NCI-H2081 (cell line): ENCODE measurements at regions not wholly inside any gene's neighbourhood (a gene's known extent, or its start where the extent isn't known, plus 50 kb on each side); places are given as distances from the start of the nearest gene placed in this dataset.

ENCODE experiments used
- DNase-seq, 2 experiments: peaks; one replicate each; lab custom pipeline; 2025; lab: John Stamatoyannopoulos, UW

DNA sequence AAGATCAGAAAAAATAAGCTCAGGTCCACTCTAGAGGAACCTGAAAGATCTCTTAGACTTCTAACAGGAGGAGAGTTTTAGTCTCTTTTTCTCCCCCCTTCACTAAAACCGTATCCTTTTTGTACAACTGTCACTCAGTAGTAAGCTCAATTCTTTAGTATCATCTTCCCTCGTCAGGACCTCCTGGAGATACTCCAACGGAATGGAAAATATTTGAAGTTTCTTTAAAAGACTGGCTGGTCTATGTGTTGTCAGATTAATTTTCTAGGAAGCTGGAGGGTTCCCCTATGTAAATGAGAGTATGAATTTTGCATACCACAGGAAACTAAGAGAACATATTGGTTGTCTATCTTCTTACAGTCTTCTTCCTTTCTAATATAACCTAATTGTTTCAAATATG lies 747.7 kb upstream of the CBLB start:
- DNase-seq, result no peak

DNA sequence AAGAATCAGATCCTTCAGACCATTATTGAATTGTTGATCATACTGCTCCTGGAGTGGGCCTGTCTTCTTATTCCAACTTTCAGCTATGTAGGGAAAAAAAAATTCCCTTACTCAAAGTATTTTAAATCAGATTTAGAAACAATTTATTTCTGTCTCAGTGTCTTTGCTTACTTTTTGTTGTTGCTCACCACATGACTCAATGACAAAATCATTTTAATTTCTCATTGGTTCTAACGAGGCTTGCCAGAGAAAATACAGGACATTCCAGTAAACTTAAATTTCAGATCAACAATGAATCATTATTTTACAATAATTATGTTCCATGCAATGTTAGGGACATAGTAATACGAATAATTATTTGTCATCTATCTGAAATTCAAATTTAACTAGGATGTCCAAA lies 748.5 kb upstream of the CBLB start:
- no peak for DNase-seq

DNA sequence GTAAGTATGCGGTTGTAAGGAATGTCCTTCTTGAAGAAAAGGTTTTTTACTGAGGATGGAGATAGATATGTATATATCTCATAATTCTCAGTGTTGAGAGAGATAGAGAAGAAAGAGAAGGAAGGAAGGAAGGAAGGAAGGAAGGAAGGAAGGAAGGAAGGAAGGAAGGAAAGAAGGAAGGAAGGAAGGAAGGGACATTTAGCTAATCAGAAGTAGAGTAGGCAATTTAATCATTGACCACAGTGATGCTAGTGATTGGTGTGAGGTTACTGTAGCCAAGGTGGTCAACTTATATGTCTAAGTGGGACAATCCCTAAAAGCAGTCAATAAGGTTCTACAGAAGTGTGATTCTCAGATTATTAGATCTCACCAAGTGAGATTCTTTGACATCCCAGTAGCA lies 751.8 kb upstream of the CBLB start:
- no peak for DNase-seq

DNA sequence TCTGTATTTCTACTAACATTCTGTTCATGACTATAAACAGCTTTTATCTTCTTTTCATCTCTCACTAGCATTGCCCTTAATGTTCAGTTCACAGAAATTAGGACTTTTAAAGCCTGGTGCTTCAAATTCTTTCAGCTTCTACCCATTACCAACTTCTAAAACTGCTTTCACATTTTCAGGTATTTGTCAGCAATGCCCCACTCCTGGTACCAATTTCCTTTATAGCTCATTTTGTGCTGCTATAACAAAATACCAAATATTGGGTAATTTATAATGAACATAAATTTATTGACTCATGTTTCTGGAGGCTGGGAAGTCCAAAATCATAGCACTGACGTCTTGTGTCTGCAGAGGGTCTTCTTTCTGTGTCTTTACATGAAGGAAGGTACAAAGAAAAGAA lies 753.1 kb upstream of the CCDC54 start:
- DNase-seq, result no peak

DNA sequence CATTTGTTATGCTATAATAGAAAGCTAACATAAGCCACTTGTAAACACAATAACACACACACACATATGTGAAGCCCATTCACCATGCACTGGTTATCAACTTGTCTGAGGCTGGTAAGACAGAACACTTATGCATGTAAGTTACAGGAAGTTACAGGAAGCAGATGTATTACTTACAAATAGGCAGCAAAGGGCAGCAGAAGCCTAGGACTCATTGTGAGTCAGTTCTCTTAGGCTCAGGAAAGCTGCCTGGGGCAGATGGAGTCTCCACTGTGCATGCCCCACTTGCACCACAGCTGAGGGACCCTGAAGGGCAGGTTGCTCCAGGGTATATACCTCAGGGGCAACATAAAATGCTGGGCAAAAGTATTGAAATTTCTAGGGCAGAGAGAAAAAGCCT lies 748.8 kb upstream of the CCDC54 start:
- DNase-seq, result no peak

DNA sequence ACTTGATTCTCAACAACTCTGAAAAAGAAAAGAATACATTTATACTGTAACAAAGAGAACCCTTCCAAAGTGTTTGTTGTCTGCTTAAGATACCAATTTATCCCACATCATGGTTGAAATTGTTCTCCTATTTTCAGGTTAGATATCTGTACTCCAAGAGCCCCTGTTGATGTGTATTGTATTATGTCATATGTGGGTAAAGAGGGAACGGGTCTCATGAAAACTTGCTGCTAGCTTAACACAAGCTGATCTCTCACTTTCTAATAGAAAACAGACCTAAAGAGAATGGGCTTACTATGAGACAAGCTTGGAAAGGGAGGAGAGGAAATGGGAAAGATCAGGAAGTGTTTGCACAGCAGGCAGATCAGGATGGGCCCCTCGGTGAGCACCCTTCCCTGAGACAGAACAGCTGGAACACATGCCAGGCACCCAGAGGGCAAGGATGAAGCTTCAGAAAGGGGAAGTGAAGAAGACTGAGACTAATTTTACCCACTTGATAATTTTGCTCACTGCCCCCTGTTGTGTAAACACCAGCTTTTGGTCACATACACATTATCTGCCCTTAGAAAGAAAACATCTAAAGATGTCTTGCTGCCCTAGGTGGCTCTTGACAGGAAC lies 747.9 kb upstream of the CCDC54 start:
- DNase-seq, result no peak

DNA sequence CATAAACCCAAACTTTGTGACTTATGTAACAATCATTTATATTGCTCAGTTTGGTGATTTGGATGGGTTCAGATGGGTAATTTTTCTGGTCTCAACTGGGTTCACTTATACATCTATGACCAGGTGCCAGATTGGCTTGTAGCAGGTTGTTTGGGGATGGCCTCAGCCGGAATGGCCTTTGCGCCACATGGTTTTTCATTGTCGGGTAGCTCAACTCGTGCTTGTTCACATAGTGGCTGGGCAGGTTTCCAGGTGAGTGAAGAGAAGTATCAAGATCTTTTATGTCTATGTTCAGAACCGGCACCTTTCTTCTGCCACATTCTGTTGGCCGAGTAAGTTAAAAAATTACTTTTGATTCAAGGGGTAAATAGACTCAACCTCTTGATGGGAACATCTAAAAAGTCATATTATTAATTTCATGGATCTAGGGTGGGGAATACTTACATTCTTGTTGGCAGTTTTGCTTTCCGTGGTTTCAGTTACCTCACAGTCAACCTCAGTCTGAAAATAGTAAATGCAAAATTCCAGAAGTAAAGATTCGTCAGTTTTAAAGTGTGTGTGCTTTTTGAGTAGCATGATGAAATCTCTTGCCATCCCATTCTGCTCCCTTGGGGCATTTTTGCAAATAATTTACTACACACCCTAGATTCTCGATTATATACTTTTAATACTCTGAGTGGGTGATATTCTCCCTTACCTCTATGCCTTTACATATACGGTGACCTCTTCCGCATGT lies 745.7 kb upstream of the CCDC54 start:
- DNase-seq, result no peak

DNA sequence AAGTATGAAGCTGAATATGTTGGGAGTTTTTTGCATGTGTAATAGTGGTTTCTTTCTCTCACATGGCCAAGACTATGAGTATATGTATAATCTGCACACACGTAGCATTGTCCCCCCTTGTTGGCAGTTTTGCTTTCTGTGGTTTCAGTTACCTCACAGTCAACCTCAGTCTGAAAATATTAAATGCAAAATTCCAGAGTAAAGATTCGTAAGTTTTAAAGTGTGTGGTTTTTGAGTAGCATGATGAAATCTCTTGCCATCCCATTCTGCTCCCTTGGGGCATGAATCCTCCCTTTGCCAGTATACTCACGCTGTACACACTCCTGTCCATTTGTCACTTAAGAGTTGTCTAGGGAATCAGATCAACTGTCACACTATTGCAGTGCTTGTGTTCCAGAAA lies 742.0 kb upstream of the CCDC54 start:
- no peak for DNase-seq

DNA sequence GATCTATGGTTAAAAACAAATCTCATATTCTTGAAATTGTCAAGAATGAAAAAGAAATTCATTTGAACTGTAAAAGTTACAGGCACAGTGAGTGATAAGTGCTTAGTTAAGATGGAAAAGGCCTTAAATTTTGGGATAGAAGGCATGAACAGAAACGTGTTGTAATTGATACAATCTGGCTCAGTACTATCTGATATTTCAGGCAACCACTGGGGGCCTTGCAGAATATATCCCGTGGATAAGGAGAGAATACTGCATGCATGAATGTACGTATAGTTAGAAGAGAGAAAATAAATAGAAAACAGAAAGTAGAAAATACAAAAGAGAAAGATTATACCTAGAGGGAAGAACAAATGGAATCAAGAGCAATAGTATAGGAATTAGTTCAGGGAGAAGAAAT lies 741.4 kb upstream of the CCDC54 start:
- DNase-seq, result no peak

DNA sequence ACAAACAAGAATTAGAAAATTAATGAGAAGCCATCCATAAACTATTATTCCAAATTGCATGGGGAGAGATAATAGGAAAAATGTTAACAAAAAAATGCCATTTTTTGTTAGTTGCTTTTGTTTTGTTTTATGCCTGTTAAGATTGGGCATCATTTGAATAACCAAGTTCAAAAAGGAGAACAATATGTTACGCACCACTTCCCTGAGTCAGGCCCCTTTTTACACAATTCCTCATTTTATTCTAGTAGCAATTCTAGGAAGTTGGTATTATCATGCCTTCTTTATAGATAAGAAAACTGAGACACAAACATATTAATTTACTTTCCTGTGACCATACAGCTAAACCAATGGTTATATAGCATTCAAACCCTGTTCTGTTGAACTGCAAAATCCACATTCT lies 736.9 kb upstream of the CCDC54 start:
- DNase-seq, result no peak

DNA sequence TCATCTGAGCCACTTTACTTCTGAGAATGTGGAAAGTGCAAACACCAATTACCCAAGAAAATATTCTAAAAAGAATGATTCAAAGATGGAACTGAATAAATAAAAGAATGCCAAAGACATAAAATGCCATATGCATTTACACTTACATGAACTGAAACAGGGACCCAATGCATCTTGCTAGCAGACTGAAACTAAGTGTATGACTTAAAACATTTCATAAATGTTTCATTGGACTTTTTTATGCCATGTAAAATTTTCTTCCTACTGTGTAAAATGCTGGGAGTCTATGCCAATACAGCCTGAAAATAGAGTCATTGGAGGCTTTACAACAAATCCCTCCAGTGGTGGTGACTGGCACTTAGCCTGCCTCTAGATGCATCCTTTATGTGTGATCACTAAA lies 735.1 kb upstream of the CCDC54 start:
- no peak for DNase-seq

DNA sequence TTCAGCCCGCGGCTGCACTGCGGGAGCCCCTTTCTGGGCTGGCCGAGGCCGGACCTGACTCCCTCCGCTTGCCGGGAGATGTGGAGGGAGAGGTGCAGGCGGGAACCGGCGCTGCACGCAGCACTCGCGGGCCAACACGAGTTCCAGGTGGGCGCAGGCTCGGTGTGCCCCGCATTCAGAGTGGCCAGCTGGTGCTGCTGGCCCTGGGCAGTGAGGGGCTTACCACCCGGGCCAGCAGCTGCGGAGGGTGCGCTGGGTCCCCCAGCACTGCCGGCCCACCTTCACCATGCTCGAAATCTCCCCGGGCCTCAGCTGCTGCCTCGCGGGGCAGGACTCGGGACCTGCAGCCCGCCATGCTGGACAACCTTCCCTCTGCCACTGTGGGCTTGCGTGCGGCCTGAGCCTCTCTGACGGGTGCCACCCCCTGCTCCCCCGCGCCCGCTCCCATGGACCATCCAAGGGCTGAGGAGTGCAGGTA lies 733.5 kb upstream of the CCDC54 start:
- no peak for DNase-seq

DNA sequence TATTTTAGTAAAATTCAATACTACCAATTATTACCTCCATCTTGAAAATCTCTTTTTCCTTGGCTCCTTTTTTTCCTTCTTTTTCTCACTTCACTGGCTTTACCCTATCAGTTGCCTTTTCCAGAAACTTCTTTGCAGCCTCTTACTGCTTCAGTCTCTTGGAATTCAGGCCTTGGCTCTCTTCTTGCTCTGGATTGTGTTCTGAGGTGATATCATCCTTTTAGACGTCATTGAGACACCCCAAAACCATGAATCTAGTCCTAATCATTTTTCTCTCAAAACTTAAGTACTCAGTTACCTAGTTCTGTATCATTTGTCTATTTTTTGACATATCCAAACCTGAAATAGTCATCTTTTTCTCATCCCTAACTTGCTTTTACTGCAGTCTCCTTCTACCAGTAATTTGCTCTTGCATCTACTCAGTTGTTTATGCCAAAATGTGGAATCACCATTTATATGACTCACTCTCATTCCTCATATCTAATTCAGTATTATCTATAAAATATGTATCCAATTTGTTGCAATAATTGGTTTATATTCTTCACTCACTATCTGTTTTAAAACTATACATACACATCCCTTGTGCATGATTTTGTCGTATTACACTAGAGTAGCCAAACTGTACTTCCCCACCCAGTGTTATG lies 703.2 kb upstream of the CCDC54 start:
- DNase-seq, result no peak

DNA sequence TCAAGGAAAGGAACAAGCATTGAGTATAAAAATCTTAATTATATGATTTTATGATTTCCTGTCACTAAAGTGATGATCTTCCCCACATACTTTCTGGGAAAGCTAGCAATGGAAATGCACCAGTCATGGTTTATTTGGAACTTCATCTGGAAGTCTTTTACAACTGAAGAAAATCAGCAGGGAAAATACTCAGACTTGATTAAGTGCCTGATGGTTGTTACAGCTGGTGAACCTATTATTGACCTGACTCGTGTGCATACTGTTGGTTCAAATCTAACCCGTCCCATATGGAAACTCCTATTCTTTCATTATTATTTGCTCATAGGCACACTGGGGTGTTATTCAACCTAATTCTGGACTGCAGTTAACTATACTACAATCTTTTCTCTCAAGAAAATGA lies 701.8 kb upstream of the CCDC54 start:
- DNase-seq, result no peak

DNA sequence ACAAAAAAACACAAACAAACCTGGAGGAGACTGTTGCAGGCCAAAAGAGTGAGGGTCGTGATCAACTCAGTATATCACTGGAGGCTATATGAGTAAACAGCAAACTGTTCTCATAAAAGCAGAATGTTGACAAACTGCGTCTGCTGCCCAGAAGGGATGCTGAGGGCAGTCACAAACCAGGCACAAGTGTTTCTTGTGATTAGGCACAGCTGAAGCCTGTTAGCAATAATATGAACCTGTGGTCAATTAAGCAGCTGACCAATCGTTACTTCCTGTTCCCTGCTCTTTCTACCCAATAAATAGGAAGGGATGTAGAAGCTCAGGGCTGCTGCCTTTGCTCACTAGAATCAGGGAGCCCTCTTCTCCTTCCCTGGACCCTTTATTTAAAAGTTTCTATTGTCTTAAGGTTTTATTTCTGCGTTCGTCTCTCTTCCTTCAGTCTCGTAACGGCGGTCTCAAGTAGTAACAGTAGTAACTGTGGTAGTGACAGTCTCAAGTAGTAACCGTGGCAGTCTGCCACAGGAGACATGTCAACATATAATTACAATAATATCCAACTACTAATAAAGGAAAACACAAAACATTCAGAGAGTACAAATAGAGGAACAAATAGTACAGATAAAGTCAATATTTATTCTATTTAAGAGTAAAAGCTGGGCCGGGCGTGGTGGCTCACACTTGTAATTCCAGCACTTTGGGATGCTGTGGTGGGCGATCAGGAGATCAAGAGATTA lies 698.4 kb upstream of the CCDC54 start:
- DNase-seq, result no peak

DNA sequence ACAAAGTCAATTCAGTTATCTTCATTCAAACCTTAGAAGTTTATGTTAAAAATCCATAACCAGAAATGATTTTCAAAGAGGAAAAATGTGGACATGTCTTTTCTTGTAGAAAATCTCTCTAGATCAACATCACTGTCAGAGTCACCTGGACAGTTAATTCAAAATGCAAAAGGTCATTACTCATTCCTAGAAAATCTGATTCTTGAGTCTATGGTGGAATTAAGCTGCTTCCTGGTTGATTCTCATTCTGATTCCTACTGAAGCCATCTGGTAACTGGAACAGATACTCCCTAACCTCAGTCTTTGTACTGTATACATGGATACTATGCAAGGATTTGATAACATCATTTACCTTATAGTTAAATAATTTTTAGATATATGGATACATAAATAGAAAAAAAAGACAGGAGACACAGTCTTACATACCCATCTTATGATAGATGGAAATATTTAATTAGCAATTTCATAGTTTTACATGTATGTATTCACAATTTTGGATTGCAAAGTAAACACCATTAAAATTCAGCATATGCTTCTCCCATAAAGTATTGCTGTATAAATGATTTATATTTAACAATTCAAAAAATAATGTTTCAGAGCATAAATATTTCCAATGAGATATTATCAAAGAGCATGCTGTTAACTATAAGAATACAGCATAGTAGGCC lies 693.2 kb upstream of the CCDC54 start:
- no peak for DNase-seq

DNA sequence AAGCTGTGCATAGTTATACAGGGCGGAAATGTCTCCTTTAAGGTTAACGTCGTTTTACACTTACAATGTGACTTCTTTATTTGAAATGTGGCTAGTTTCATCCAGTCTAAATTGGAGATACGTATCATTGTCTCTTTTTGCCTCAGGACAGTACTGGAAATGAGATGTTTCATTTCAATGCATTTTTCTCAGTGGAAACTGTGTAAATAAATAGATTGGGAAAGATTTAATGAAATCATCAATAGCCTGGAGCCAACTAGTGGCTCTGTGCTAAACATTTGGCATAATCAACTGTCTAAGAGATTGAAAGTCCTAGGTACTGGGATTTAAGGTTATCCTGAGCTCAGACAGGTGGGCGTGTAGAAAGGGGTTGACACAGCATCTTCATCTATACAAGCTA lies 691.5 kb upstream of the CCDC54 start:
- DNase-seq, result peak in 1 of 2 experiments; percentile 18

DNA sequence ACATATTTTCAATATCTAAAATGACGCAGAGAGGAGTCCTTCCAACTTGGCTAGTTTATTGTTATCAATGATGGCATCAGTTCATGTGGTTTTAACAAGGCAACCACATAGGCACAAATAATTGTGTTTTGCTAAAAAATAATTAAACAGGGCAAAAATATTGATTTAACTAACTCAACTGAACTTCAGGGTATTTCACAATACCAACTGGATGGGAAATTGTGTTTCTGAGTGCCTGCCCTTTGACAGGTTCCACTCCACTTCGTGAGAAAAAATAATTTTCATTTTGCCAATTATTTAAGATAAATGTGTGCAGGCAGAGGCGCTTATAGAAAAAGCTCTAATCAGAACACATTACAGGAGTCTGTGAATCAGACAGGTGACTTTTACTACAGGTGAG lies 689.3 kb upstream of the CCDC54 start:
- no peak for DNase-seq

DNA sequence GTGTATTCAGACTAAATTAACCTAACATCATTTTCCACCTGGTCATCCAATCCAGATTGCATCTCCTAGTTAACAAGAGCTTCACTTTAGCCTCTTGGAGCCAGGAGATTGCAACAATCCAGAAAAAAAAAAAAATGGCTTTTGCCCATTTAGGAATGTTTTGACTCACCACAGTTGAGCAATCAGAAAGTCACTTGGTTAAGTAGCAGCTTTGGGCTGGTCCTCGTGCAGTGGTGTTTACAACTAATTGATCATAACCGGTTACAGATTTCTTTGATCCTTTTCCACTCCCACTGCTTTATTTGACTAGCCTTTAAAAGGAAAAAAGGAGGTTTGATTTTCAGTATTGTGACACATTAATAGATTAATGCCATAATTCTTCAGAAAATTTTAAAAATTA lies 688.8 kb upstream of the CCDC54 start:
- DNase-seq, result peak; percentile 19 to 81

DNA sequence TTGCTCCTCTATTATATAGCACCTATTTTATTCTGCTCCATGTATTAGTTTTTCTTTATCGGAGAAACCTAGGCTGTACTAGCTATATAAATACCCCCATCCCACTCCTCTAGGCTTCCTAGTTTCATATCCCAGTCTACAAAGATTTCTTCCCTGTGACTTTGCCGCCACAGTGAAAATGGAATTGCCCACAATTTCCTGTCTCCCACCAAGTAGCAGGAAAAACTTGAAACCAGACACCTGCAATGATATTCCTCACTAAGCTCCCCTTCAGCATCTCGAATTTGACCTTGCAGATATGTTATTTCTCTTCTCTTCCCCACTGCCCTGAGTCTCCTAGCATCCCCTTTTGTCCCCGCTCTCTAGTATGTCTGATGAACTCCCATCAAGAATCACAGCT lies 685.8 kb upstream of the CCDC54 start:
- peak in 1 of 2 experiments; percentile 15 for DNase-seq

DNA sequence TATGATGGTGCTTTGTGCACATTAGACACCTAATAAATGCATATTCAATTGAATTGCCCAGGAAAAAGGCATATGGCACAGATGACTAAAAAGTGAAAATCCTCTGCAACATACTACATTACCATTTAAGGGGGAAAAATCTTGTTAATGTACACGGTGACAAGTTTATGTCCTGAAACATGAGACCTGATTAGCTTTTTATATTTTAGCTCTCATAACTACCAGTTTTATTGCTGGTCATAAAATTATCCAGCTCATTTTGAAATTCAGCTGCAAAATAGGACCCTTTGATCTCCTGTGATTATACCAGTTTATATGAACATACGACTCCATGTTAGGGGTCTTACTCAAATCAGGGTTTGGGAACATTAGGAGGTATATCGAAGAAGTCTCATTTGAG lies 684.6 kb upstream of the CCDC54 start:
- no peak for DNase-seq

DNA sequence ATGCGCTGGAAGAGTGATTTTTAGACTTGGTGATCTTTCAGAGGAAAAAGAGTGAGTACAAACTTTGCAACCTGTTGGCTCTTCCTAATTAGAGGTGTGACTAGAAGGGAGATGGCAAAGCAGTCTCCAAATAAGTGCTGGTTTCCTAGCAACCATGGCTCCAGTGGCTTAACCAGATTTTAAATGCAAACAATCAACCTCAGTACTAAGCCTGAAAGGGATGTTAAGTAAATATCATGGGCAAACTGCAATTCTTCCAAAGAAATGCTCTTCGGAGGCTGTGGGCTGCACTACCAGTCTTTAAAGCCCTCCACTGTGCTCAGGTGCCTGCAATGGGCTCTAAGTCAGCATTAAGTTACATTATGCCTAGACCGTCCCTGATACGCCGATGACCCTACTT lies 678.1 kb upstream of the CCDC54 start:
- peak; percentile 67 to 93 for DNase-seq
